Type B pancreatic cell (in vitro differentiated cells): ENCODE measurements at regions not wholly inside any gene's neighbourhood (a gene's known extent, or its start where the extent isn't known, plus 50 kb on each side); places are given as distances from the start of the nearest gene placed in this dataset.

ENCODE experiments used
- DNase-seq: peaks from one replicate; pipeline ENCODE4 v3.0.0; 2021; ENCODE audit warnings: mixed read lengths; ENCODE audit not compliant: unreplicated experiment; ENCODE audit errors: extremely low spot score
- H3K27ac Mint-ChIP-seq: 2 replicates; pipeline ENCODE4 v1.8.0; 2021; ENCODE audit warnings: mild to moderate bottlenecking, mixed read lengths
- H3K27me3 Mint-ChIP-seq: 2 replicates; pipeline ENCODE4 v1.8.0; 2021; ENCODE audit warnings: mixed read lengths
- H3K36me3 Mint-ChIP-seq: 2 replicates; pipeline ENCODE4 v1.8.0; 2021; ENCODE audit warnings: mixed read lengths
- H3K4me1 Mint-ChIP-seq: one replicate; pipeline ENCODE4 v1.8.0; 2021; ENCODE audit warnings: mixed read lengths; ENCODE audit not compliant: unreplicated experiment
- H3K4me3 Mint-ChIP-seq: 2 replicates; pipeline ENCODE4 v1.8.0; 2021; ENCODE audit warnings: mild to moderate bottlenecking, mixed read lengths
- H3K9me3 Mint-ChIP-seq: 2 replicates; pipeline ENCODE4 v1.8.0; 2021; ENCODE audit warnings: mixed read lengths
- TF ChIP-seq, protein P1 (sequence below): fragments of 200-600 bp; sonication (generic); conservative IDR thresholded peaks from 2 replicates; pipeline ENCODE4 v1.5.0; 2021; ENCODE audit warnings: antibody characterized with exemption, mild to moderate bottlenecking

- TF ChIP-seq, protein P1, sequence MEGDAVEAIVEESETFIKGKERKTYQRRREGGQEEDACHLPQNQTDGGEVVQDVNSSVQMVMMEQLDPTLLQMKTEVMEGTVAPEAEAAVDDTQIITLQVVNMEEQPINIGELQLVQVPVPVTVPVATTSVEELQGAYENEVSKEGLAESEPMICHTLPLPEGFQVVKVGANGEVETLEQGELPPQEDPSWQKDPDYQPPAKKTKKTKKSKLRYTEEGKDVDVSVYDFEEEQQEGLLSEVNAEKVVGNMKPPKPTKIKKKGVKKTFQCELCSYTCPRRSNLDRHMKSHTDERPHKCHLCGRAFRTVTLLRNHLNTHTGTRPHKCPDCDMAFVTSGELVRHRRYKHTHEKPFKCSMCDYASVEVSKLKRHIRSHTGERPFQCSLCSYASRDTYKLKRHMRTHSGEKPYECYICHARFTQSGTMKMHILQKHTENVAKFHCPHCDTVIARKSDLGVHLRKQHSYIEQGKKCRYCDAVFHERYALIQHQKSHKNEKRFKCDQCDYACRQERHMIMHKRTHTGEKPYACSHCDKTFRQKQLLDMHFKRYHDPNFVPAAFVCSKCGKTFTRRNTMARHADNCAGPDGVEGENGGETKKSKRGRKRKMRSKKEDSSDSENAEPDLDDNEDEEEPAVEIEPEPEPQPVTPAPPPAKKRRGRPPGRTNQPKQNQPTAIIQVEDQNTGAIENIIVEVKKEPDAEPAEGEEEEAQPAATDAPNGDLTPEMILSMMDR: no peak
- H3K4me1 Mint-ChIP-seq: peaks cover 10% of the 10 kb centered on the region
- H3K9me3 Mint-ChIP-seq: peaks cover 5% of the 10 kb centered on the region
- H3K27ac Mint-ChIP-seq: no peak overlapping the region
- no peak overlapping the region for H3K4me3 Mint-ChIP-seq
- H3K27me3 Mint-ChIP-seq: no peaks in the 10 kb centered on the region
- DNase-seq: no peak
- peaks cover 4% of the 10 kb centered on the region for H3K36me3 Mint-ChIP-seq
Observed at GRCh38 chr11:92656783-92657182, 312.7 kb upstream of the MTNR1B start.

- H3K36me3 Mint-ChIP-seq: peaks cover 4% of the 10 kb centered on the region
- no peak overlapping the region for H3K4me3 Mint-ChIP-seq
- DNase-seq: no peak
- H3K27me3 Mint-ChIP-seq: no peaks in the 10 kb centered on the region
- H3K9me3 Mint-ChIP-seq: peaks cover 5% of the 10 kb centered on the region
- H3K4me1 Mint-ChIP-seq: peaks cover 10% of the 10 kb centered on the region
- TF ChIP-seq, protein P1: no peak
- no peak overlapping the region for H3K27ac Mint-ChIP-seq
Observed at GRCh38 chr11:92657226-92657625, 312.2 kb upstream of the MTNR1B start.

DNA sequence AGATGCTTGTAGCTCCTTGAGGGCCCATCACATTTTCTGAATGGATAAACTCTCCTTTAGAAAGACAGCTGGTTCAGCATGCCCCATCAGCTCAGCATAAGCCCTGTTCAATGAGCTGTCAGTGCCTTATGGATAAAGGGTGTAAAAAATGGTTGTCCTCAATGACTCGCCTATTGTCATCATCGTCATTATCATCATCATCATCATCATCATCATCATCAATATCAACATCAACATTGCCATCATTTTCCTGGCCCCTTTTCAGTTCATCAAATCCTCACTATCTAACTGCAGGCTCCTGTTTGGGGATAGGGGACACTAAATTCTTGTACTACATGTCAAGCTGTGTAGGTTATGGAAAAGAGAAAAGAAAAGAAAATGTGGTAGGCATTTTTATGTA is 310.7 kb upstream of the MTNR1B start:
- Mint-ChIP-seq H3K9me3 (peaks cover 5% of the 10 kb centered on the region), H3K27ac (no peak overlapping the region), H3K4me1 (peaks cover 13% of the 10 kb centered on the region), H3K36me3 (peaks cover 4% of the 10 kb centered on the region), H3K27me3 (no peaks in the 10 kb centered on the region), H3K4me3 (no peak overlapping the region)
- TF ChIP-seq, protein P1: no peak
- DNase-seq: no peak

GRCh38 chr11:92659793-92660192 is 309.7 kb upstream of the MTNR1B start:
- TF ChIP-seq, protein P1: no peak
- DNase-seq: no peak
- Mint-ChIP-seq H3K27ac (no peak overlapping the region), H3K4me3 (no peak overlapping the region), H3K4me1 (peaks cover 8% of the 10 kb centered on the region), H3K27me3 (no peaks in the 10 kb centered on the region), H3K9me3 (peaks cover 5% of the 10 kb centered on the region), H3K36me3 (no peaks in the 10 kb centered on the region)

DNA sequence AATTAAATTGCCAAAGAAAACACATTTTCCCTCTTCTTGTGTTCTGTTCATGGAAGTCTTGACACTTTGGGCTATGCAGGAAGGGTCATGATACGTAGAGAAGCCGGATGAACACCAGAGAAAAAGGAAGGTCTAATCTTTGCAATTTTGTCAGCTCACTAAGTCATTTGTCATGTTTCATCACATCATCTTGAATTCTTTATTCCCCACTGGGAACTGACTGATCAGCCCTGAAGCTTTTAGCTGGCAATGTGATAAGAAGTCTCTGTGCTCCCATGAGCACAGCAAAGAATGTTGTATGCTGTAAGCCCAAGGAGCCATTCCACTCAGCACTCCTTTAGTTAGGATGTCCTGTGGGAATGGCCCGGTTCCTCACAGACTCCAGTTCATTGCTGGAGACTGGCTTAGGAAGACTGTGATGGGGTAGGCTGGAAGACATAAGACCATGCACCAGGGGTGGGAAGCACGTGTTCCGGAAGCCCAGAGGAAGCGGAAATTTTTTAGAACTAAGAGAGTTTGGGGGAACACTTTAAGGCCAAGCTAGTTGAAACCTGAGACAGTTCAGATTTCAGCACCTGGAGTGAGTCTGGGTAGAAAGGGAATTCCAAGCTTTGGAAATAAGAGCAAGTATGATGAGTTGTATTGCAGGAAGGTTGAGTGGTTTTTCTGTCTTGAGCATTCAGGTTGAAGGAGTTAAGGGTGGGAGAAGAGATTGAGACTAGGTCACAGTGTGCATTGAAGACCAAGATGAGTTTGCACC is 306.7 kb upstream of the MTNR1B start:
- no peak overlapping the region for H3K4me3 Mint-ChIP-seq
- peaks cover 13% of the 10 kb centered on the region for H3K4me1 Mint-ChIP-seq
- no peak overlapping the region for H3K27ac Mint-ChIP-seq
- no peaks in the 10 kb centered on the region for H3K9me3 Mint-ChIP-seq
- DNase-seq: no peak
- H3K27me3 Mint-ChIP-seq: no peaks in the 10 kb centered on the region
- TF ChIP-seq, protein P1: no peak
- H3K36me3 Mint-ChIP-seq: peaks cover 3% of the 10 kb centered on the region

- TF ChIP-seq, protein P1: no peak
Observed at GRCh38 chr11:92663539-92663938, 305.9 kb upstream of the MTNR1B start.

More at GRCh38 chr11:92663539-92663938, 305.9 kb upstream of the MTNR1B start:
- H3K4me1 Mint-ChIP-seq: peaks cover 17% of the 10 kb centered on the region
- no peaks in the 10 kb centered on the region for H3K9me3 Mint-ChIP-seq
- H3K4me3 Mint-ChIP-seq: no peak overlapping the region
- no peak overlapping the region for H3K27ac Mint-ChIP-seq
- DNase-seq: no peak
- no peaks in the 10 kb centered on the region for H3K27me3 Mint-ChIP-seq
- peaks cover 3% of the 10 kb centered on the region for H3K36me3 Mint-ChIP-seq
